Keratinocyte (primary cell): ENCODE measurements at regions not wholly inside any gene's neighbourhood (a gene's known extent, or its start where the extent isn't known, plus 50 kb on each side); places are given as distances from the start of the nearest gene placed in this dataset.

Experiments
- EZH2 ChIP-seq: IDR thresholded peaks from one replicate; pipeline ENCODE4 v1.6.1; 2012; ENCODE audit warnings: inconsistent platforms, mild to moderate bottlenecking, low read length, moderate library complexity
- TF ChIP-seq, protein P1 (sequence below), 3 experiments: IDR thresholded peaks in 1 of 3; conservative IDR thresholded peaks in 1 of 3; optimal IDR thresholded peaks in 1 of 3; 2 replicates in 2 of 3; 3 replicates in 1 of 3; pipeline versions ENCODE3 to v1.5.1; 2011; ENCODE audit warnings: low read length in 3 of 3, mild to moderate bottlenecking in 3 of 3, moderate library complexity in 2 of 3, control low read depth in 1 of 3, inconsistent platforms in 1 of 3; ENCODE audit not compliant: insufficient read depth in 2 of 3; ENCODE audit errors: extremely low read depth in 1 of 3

DNA sequence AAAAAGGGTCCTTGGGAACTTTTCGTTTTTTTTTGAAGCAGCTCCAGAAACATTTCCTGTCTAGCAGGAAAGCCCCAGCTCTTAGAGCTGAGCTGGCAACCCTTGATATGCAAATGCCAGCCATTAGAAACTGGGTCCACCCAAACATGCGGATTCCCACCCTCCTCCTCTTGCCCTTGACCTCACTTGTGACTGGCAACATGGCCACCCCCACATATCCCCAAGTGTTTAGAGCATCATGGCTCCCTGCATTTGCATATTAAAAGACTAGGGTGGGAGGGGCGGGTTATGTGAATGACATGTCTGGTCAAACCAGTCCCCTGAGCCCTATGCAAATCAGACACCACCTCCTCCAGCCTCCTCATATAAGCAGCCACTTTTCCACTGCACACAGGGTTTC lies 671.1 kb downstream of the FAT4 start:
- TF ChIP-seq, protein P1, sequence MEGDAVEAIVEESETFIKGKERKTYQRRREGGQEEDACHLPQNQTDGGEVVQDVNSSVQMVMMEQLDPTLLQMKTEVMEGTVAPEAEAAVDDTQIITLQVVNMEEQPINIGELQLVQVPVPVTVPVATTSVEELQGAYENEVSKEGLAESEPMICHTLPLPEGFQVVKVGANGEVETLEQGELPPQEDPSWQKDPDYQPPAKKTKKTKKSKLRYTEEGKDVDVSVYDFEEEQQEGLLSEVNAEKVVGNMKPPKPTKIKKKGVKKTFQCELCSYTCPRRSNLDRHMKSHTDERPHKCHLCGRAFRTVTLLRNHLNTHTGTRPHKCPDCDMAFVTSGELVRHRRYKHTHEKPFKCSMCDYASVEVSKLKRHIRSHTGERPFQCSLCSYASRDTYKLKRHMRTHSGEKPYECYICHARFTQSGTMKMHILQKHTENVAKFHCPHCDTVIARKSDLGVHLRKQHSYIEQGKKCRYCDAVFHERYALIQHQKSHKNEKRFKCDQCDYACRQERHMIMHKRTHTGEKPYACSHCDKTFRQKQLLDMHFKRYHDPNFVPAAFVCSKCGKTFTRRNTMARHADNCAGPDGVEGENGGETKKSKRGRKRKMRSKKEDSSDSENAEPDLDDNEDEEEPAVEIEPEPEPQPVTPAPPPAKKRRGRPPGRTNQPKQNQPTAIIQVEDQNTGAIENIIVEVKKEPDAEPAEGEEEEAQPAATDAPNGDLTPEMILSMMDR (optimal IDR thresholded peaks at IDR 0.05 in 1 of 3, IDR thresholded peaks at IDR 0.05 in 1 of 3, conservative IDR thresholded peaks at IDR 0.05 in 1 of 3; ENCODE audit: extremely low read depth in 1 of 3, insufficient read depth in 2 of 3, low read length in 3 of 3), result no peak
- TF ChIP-seq EZH2, result no peak
